GM23338 (cell line): ENCODE measurements at regions not wholly inside any gene's neighbourhood (a gene's known extent, or its start where the extent isn't known, plus 50 kb on each side); places are given as distances from the start of the nearest gene placed in this dataset.

ENCODE experiments used
- CREB1 ChIP-seq: fragments of 250-450 bp; sonication (Bioruptor Pico); IDR thresholded peaks from 2 replicates; pipeline ENCODE4 v1.5.0; 2020; ENCODE audit warnings: low read depth, mild to moderate bottlenecking, moderate library complexity
- EZH2 ChIP-seq: fragments of 200-600 bp; sonication (generic); IDR thresholded peaks from one replicate; pipeline ENCODE4 v1.8.0; 2017; ENCODE audit warnings: antibody characterized with exemption, mild to moderate bottlenecking, low read depth; ENCODE audit not compliant: unreplicated experiment
- EZH2phosphoT487 ChIP-seq: fragments of 200-600 bp; sonication (generic); IDR thresholded peaks from one replicate; pipeline ENCODE4 v1.8.1; 2018; ENCODE audit warnings: antibody characterized with exemption; ENCODE audit not compliant: unreplicated experiment
- JUNB ChIP-seq: IDR thresholded peaks from one replicate; pipeline ENCODE4 v1.6.1; 2016; ENCODE audit warnings: antibody characterized with exemption; ENCODE audit not compliant: unreplicated experiment
- NANOG ChIP-seq: IDR thresholded peaks from 2 replicates; pipeline ENCODE4 v1.6.1; 2016; ENCODE audit warnings: antibody characterized with exemption, borderline replicate concordance
- POLR2AphosphoS5 ChIP-seq: IDR thresholded peaks from 2 replicates; pipeline ENCODE4 v1.6.1; 2016; ENCODE audit warnings: antibody characterized with exemption, low read depth
- REST ChIP-seq: IDR thresholded peaks from one replicate; pipeline ENCODE4 v1.6.1; 2018; ENCODE audit warnings: antibody characterized with exemption; ENCODE audit not compliant: unreplicated experiment
- STAT1 ChIP-seq: IDR thresholded peaks from one replicate; pipeline ENCODE4 v1.6.1; 2016; ENCODE audit warnings: antibody characterized with exemption; ENCODE audit not compliant: unreplicated experiment
- ZNF114 ChIP-seq: fragments of 250-450 bp; sonication (Bioruptor Pico); IDR thresholded peaks from 2 replicates; pipeline ENCODE4 v1.5.0; 2020; ENCODE audit warnings: mild to moderate bottlenecking, moderate library complexity
- ZNF331 ChIP-seq: fragments of 250-450 bp; sonication (Bioruptor Pico); IDR thresholded peaks from 2 replicates; pipeline ENCODE4 v1.5.0; 2020; ENCODE audit warnings: low read depth, mild to moderate bottlenecking, moderate library complexity
- TF ChIP-seq, protein P1 (sequence below), 2 experiments: fragments of 200-600 bp in 1 of 2; sonication (generic) in 1 of 2; conservative IDR thresholded peaks; 2 replicates each; pipeline versions ENCODE4 v1.5.1 to v1.6.1; 2016 to 2017; ENCODE audit warnings: antibody characterized with exemption in 2 of 2, low read depth in 2 of 2, mild to moderate bottlenecking in 2 of 2, moderate library complexity in 1 of 2
- TF ChIP-seq, protein P2 (sequence below): IDR thresholded peaks from 2 replicates; pipeline ENCODE4 v1.6.1; 2016; ENCODE audit warnings: antibody characterized with exemption

DNA sequence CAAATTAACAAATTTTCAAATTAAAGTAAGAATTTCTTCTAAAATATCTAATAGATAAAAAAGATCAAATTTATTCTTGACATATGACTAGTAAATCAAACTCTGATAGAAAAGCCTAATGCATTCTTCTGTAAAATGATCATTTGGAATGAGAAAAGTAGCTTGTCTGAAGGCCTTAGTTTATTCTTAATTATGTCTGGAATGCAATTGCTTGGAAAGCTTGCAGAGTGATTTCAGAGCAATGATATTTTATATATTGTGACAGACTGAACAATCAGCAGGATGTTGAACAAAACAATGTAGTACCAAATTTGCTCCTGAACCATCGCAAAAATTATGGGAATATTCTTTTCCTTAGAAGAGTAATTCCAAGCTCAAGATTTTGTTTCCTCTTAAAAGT is 789.6 kb upstream of the NOVA1 start:
- TF ChIP-seq POLR2AphosphoS5, result no peak
- TF ChIP-seq, protein P1, sequence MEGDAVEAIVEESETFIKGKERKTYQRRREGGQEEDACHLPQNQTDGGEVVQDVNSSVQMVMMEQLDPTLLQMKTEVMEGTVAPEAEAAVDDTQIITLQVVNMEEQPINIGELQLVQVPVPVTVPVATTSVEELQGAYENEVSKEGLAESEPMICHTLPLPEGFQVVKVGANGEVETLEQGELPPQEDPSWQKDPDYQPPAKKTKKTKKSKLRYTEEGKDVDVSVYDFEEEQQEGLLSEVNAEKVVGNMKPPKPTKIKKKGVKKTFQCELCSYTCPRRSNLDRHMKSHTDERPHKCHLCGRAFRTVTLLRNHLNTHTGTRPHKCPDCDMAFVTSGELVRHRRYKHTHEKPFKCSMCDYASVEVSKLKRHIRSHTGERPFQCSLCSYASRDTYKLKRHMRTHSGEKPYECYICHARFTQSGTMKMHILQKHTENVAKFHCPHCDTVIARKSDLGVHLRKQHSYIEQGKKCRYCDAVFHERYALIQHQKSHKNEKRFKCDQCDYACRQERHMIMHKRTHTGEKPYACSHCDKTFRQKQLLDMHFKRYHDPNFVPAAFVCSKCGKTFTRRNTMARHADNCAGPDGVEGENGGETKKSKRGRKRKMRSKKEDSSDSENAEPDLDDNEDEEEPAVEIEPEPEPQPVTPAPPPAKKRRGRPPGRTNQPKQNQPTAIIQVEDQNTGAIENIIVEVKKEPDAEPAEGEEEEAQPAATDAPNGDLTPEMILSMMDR (conservative IDR thresholded peaks at IDR 0.05; ENCODE audit: low read depth in 2 of 2), result no peak
- no peak for TF ChIP-seq CREB1 (CRISPR knock-in tag)
- TF ChIP-seq EZH2, result no peak
- no peak for TF ChIP-seq JUNB
- TF ChIP-seq REST, result no peak
- no peak for TF ChIP-seq EZH2phosphoT487
- TF ChIP-seq ZNF331 (CRISPR knock-in tag), result no peak
- TF ChIP-seq STAT1, result no peak
- TF ChIP-seq NANOG, result no peak
- TF ChIP-seq ZNF114 (CRISPR knock-in tag), result no peak
- TF ChIP-seq, protein P2, sequence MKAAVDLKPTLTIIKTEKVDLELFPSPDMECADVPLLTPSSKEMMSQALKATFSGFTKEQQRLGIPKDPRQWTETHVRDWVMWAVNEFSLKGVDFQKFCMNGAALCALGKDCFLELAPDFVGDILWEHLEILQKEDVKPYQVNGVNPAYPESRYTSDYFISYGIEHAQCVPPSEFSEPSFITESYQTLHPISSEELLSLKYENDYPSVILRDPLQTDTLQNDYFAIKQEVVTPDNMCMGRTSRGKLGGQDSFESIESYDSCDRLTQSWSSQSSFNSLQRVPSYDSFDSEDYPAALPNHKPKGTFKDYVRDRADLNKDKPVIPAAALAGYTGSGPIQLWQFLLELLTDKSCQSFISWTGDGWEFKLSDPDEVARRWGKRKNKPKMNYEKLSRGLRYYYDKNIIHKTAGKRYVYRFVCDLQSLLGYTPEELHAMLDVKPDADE, result no peak
